ENCODE measurements at regions not wholly inside any gene's neighbourhood (a gene's known extent, or its start where the extent isn't known, plus 50 kb on each side); places are given as distances from the start of the nearest gene placed in this dataset.

GRCh38 chr1:234878288-234878687 lies 250.3 kb downstream of the TOMM20 start:
- intact Hi-C loops (cut with micrococcal nuclease) = loop anchor here (10.0 kb wide), 1 partner anchor 187 kb away; no protein-coding TSS in a partner anchor

More at GRCh38 chr1:234878288-234878687, 250.3 kb downstream of the TOMM20 start:
- TF ChIP-seq ZFX (IDR thresholded peaks at IDR 0.05) (no peak), SP1 (IDR thresholded peaks at IDR 0.05; ENCODE audit: low read depth) (no peak), ATF3 (IDR thresholded peaks at IDR 0.05) (no peak), EZH2phosphoT487 (IDR thresholded peaks at IDR 0.05; ENCODE audit: borderline replicate concordance) (no peak), EZH2 (IDR thresholded peaks at IDR 0.05) (no peak), POLR2AphosphoS5 (IDR thresholded peaks at IDR 0.05; ENCODE audit: low read depth, low read length) (no peak), EGR1 (IDR thresholded peaks at IDR 0.05; ENCODE audit: low read depth) (no peak), YY1 (IDR thresholded peaks at IDR 0.05; ENCODE audit: extremely low read depth, insufficient replicate concordance, low read depth, low read length) (no peak), ZNF274 (IDR thresholded peaks at IDR 0.05; ENCODE audit: low read depth, low read length) (no peak), CTCF (IDR thresholded peaks at IDR 0.05 in 2 of 3, conservative IDR thresholded peaks at IDR 0.05 in 1 of 3; ENCODE audit: borderline replicate concordance in 1 of 3, insufficient read depth in 1 of 3, low read depth in 2 of 3, low read length in 2 of 3) (no peak), TCF7L2 (IDR thresholded peaks at IDR 0.05; ENCODE audit: borderline replicate concordance, extremely low read depth, insufficient read depth, insufficient read length) (no peak), REST (IDR thresholded peaks at IDR 0.05; ENCODE audit: low read depth) (no peak), ELF1 (IDR thresholded peaks at IDR 0.05; ENCODE audit: borderline replicate concordance, low read depth) (no peak), CBX3 (IDR thresholded peaks at IDR 0.05; ENCODE audit: low read depth) (no peak), MAX (IDR thresholded peaks at IDR 0.05) (no peak), ZBTB33 (IDR thresholded peaks at IDR 0.05; ENCODE audit: extremely low read depth, insufficient replicate concordance, low read length) (no peak), FOSL1 (IDR thresholded peaks at IDR 0.05; ENCODE audit: low read depth) (no peak), RAD21 (IDR thresholded peaks at IDR 0.05; ENCODE audit: low read depth) (no peak)
- ATAC-seq (no peak), DNase-seq (ENCODE audit: low read depth, low spot score) (no peak)
- RAD21 ChIA-PET (ENCODE audit: low non-redundant PET in 1 of 2, low total read pairs in 2 of 2, uncharacterized antibody in 2 of 2, unreplicated experiment in 2 of 2) = no interaction called here
- H3K27me3 ChIP-seq (ENCODE audit: insufficient read depth, low read length) = no peaks in the 10 kb centered on the region
- no peaks in the 10 kb centered on the region for H3K4me1 ChIP-seq (ENCODE audit: control insufficient read depth in 1 of 2, insufficient read depth in 2 of 2, low read length in 2 of 2)
- H2AFZ ChIP-seq (ENCODE audit: low read depth, low read length, poor library complexity, severe bottlenecking) = no peak overlapping the region
- H3K4me3 ChIP-seq (replicated peaks in 1 of 2; ENCODE audit: low read depth in 1 of 2, low read length in 2 of 2) = no peak overlapping the region
- H3K9ac ChIP-seq (ENCODE audit: low read length) = no peak overlapping the region
- POLR2A ChIA-PET = no interaction called here
- no peaks in the 10 kb centered on the region for H3K79me2 ChIP-seq (ENCODE audit: insufficient read depth, low read length)
- H3K36me3 ChIP-seq (ENCODE audit: control insufficient read depth in 1 of 2, insufficient read depth in 2 of 2, low read length in 2 of 2) = no peaks in the 10 kb centered on the region
- no TSS peak for BruUV-seq (replicated peaks)
- no peaks in the 10 kb centered on the region for H3K9me3 ChIP-seq (ENCODE audit: control insufficient read depth in 1 of 2, insufficient read depth in 1 of 2, low read depth in 1 of 2, low read length in 2 of 2)
- H3K27ac ChIP-seq (ENCODE audit: low read depth, low read length) = no peak overlapping the region
- no peaks in the 10 kb centered on the region for H3K9me2 ChIP-seq (ENCODE audit: insufficient read depth)
- H3K4me2 ChIP-seq (ENCODE audit: low read length) = no peak overlapping the region
- CTCF ChIA-PET = interaction anchor here (0.8 kb wide), 1 partner anchor 205 kb away, joined by 3 read pairs; no protein-coding TSS in a partner anchor
- no peaks in the 10 kb centered on the region for H4K20me1 ChIP-seq (ENCODE audit: insufficient read depth)
